Pancreas (tissue), 10 donors: ENCODE measurements at regions not wholly inside any gene's neighbourhood (a gene's known extent, or its start where the extent isn't known, plus 50 kb on each side); places are given as distances from the start of the nearest gene placed in this dataset.

Experiments used
- ATAC-seq, 4 donors: fragments of 200-7000 bp; cut with Tn5 transposase; one replicate each; pipeline versions ENCODE4 v1.8.0 to v1.9.1; 2020; ENCODE audit warnings: mild to moderate bottlenecking in 4 of 4, moderate library complexity in 4 of 4
- DNase-seq, 6 donors: peaks; one replicate each; pipeline ENCODE4 v3.0.0-alpha.2; 2020
- FAIRE-seq: peaks from 2 replicates; lab custom pipeline; 2012; peaks lifted over from hg19 to GRCh38; lab: Jason Lieb, UNC
- H3K27ac ChIP-seq, 4 donors: fragments of 200-600 bp; sonication (generic); 1 replicate in 3 of 4; 2 replicates in 1 of 4; pipeline versions ENCODE4 v1.5.0 to v1.8.0; 2020
- H3K27me3 ChIP-seq, 4 donors: fragments of 200-600 bp; one replicate each; pipeline ENCODE4 v1.8.0; 2021
- H3K36me3 ChIP-seq, 3 donors: fragments of 200-600 bp; sonication (generic) in 1 of 3; one replicate each; pipeline versions ENCODE4 v1.5.0 to v1.8.0; 2020 to 2021
- H3K4me1 ChIP-seq, 3 donors: fragments of 200-600 bp; one replicate each; pipeline ENCODE4 v1.8.0; 2021
- H3K4me3 ChIP-seq, 4 donors: fragments of 200-600 bp; sonication (generic) in 2 of 4; one replicate each; pipeline versions ENCODE4 v1.5.0 to v1.8.0; 2020 to 2021
- H3K9me3 ChIP-seq, 4 donors: fragments of 200-600 bp; one replicate each; pipeline ENCODE4 v1.8.0; 2021
- WGBS, 2 donors: extraction: QIAGEN DNeasy Blood & Tissue Kit; methylation state at CpG; one replicate each; pipeline ENCODE4 v1.1.7; 2013; 5-methylcytosine and 5-hydroxymethylcytosine counted together
- intact Hi-C, 3 donors: fragments of 100-400 bp; cut with DNase I; formaldehyde crosslinking; loops; one replicate each; pipeline versions ENCODE4 v1.11.1 to v1.14.2; 2022
- TF ChIP-seq, protein P1 (sequence below), 4 donors: fragments of 200-600 bp; sonication (generic) in 3 of 4; IDR thresholded peaks; one replicate each; pipeline versions ENCODE4 v1.5.0 to v1.8.0; 2021; ENCODE audit warnings: antibody characterized with exemption in 4 of 4
- donor health status: healthy with polysubstance abuse.
- donor health status: DM: no; HTN: no; CAD: no; lungs with moderate emphysema.
- donor health status: DM: no; HTN: no; CAD: no.
- donor health status: control.
- donor health status: control.
- donor health status: Bipolar disorder and iron deficiency.
- donor health status: DM: yes; HTN: yes; CAD: no.
- donor health status: DM: no; HTN: no; CAD: no.
- donor health status: DM: no; HTN: no; CAD: no.
- donor health status: DM: yes; HTN: yes; CAD: no.

GRCh38 chr10:47067949-47068940 is 157.0 kb downstream of the PTPN20 start:
- FAIRE-seq: no peak
- ATAC-seq: no peak

DNA sequence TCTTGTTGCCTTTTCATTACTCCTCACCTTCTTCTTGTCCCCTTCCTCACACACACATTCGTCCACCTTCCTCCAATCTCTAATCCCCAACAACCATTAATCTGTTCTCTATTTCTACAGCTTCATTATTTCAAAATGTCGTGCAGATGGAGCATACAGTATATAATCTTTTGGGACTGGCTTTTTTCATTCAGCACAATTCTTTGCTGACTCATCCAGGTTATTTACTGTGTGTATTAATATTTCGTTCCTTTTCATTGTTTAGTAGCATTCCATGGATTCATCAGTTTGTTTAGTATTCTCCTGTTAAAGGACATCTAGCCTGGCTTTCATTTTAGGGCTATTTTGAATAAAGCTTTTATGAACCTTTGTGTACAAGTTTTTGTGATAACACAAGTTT is 159.3 kb downstream of the PTPN20 start:
- ATAC-seq (no peak), FAIRE-seq (no peak), DNase-seq (no peak)
- no peaks in the 10 kb centered on the region for H3K27me3 ChIP-seq
- no peaks in the 10 kb centered on the region for H3K9me3 ChIP-seq
- H3K36me3 ChIP-seq: no peaks in the 10 kb centered on the region
- 69 to 70% methylated on average over 3 of the region's 3 CpGs for WGBS, 2 donors
- H3K4me1 ChIP-seq: no peaks in the 10 kb centered on the region
- no peak overlapping the region for H3K27ac ChIP-seq
- H3K4me3 ChIP-seq: no peak overlapping the region
- intact Hi-C loops: no loop called here
- TF ChIP-seq, protein P1, sequence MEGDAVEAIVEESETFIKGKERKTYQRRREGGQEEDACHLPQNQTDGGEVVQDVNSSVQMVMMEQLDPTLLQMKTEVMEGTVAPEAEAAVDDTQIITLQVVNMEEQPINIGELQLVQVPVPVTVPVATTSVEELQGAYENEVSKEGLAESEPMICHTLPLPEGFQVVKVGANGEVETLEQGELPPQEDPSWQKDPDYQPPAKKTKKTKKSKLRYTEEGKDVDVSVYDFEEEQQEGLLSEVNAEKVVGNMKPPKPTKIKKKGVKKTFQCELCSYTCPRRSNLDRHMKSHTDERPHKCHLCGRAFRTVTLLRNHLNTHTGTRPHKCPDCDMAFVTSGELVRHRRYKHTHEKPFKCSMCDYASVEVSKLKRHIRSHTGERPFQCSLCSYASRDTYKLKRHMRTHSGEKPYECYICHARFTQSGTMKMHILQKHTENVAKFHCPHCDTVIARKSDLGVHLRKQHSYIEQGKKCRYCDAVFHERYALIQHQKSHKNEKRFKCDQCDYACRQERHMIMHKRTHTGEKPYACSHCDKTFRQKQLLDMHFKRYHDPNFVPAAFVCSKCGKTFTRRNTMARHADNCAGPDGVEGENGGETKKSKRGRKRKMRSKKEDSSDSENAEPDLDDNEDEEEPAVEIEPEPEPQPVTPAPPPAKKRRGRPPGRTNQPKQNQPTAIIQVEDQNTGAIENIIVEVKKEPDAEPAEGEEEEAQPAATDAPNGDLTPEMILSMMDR (IDR thresholded peaks at IDR 0.05): no peak

More at GRCh38 chr10:47067949-47068940, 157.0 kb downstream of the PTPN20 start:
- no peaks in the 10 kb centered on the region for H3K36me3 ChIP-seq
- intact Hi-C loops: no loop called here
- 83 to 87% methylated on average over 9 of the region's 9 CpGs for WGBS, 2 donors
- no peaks in the 10 kb centered on the region for H3K27me3 ChIP-seq
- no peak overlapping the region for H3K4me3 ChIP-seq
- TF ChIP-seq, protein P1 (IDR thresholded peaks at IDR 0.05): no peak
- DNase-seq: no peak
- H3K27ac ChIP-seq: no peak overlapping the region
- no peaks in the 10 kb centered on the region for H3K9me3 ChIP-seq
- H3K4me1 ChIP-seq: no peaks in the 10 kb centered on the region

GRCh38 chr10:47071891-47072290 is 160.7 kb downstream of the PTPN20 start:
- intact Hi-C loops: no loop called here
- no peak for DNase-seq
- Histone ChIP-seq H3K4me3 (no peak overlapping the region), H3K9me3 (no peaks in the 10 kb centered on the region), H3K27me3 (no peaks in the 10 kb centered on the region), H3K27ac (no peak overlapping the region), H3K4me1 (no peaks in the 10 kb centered on the region), H3K36me3 (no peaks in the 10 kb centered on the region)
- ATAC-seq: no peak
- TF ChIP-seq, protein P1 (IDR thresholded peaks at IDR 0.05): no peak
- no peak for FAIRE-seq

- no peak overlapping the region for H3K4me3 ChIP-seq
- no peaks in the 10 kb centered on the region for H3K27me3 ChIP-seq
- TF ChIP-seq, protein P1 (IDR thresholded peaks at IDR 0.05): no peak
- FAIRE-seq (no peak), DNase-seq (no peak), ATAC-seq (no peak)
- H3K4me1 ChIP-seq: no peaks in the 10 kb centered on the region
- H3K27ac ChIP-seq: no peak overlapping the region
- intact Hi-C loops: no loop called here
- H3K36me3 ChIP-seq: no peaks in the 10 kb centered on the region
- no peaks in the 10 kb centered on the region for H3K9me3 ChIP-seq
- 42 to 55% methylated on average over 3 of the region's 3 CpGs for WGBS, 2 donors
These were observed 162.7 kb downstream of the PTPN20 start for GRCh38 chr10:47073967-47074366.

GRCh38 chr10:47076949-47077361 is 165.7 kb downstream of the PTPN20 start:
- Histone ChIP-seq H3K36me3 (no peaks in the 10 kb centered on the region), H3K9me3 (no peaks in the 10 kb centered on the region), H3K27me3 (no peaks in the 10 kb centered on the region), H3K4me3 (no peak overlapping the region), H3K4me1 (no peaks in the 10 kb centered on the region), H3K27ac (no peak overlapping the region)
- intact Hi-C loops: no loop called here
- 67 to 70% methylated on average over 8 of the region's 8 CpGs for WGBS, 2 donors
- ATAC-seq: no peak
- no peak for FAIRE-seq
- TF ChIP-seq, protein P1 (IDR thresholded peaks at IDR 0.05): no peak
- no peak for DNase-seq
